T47D (cell line): ENCODE measurements at regions not wholly inside any gene's neighbourhood (a gene's known extent, or its start where the extent isn't known, plus 50 kb on each side); places are given as distances from the start of the nearest gene placed in this dataset.
"Not testable (repeated sequence)": the region's sequence is repeated elsewhere in the genome, so short reads cannot be mapped to it uniquely, and the experiment has no call there.

Experiments used
- DNase-seq, 2 experiments: peaks; one replicate each; pipeline versions ENCODE4 v3.0.0 to v3.0.0-alpha.2; 2011 to 2012; ENCODE audit warnings: low read depth in 1 of 2, low spot score in 1 of 2
- JUND ChIP-seq: IDR thresholded peaks from 2 replicates; pipeline ENCODE4 v1.6.1; 2012; ENCODE audit warnings: low read depth
- in situ Hi-C: cut with HindIII; loops from 2 replicates; pipeline ENCODE4 v1.10.0; 2016; ENCODE audit warnings: low sequenced_read_pairs, low pct_unique_long_range_greater_than_20kb

DNA sequence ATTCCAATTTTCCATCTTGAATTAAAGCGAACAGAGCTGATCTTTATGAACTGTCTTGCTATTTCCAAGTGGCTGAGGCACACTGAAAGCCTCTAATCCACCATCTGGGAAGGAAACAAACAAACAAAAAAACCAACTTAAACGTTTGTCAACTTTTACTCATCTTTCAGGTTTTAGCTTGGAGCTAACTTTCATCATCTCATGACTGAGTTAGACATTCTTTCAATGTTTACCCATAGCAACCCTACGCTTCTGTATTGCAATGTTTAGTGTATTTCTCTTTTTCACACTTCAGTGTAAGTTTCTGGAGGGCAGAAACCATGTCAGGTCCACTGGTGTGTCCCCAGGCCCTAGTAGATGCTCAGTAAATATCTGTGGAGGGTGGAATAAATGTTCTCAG, 343.8 kb downstream of the GBA3 start:
- in situ Hi-C loops: no loop called here
- DNase-seq: peak in 1 of 2 experiments; percentile 85
- TF ChIP-seq JUND: peak; percentile 56

GRCh38 chr4:23035521-23036056, 342.9 kb downstream of the GBA3 start:
- in situ Hi-C loops: no loop called here
- peak in 1 of 2 experiments; percentile 67 for DNase-seq
- TF ChIP-seq JUND: no peak

- TF ChIP-seq JUND: peak; percentile 17; the same call in 1 of the 2 replicates
- peak in 1 of 2 experiments; percentile 90 for DNase-seq
Measured at GRCh38 chr4:23034731-23035130, 342.0 kb downstream of the GBA3 start.

DNA sequence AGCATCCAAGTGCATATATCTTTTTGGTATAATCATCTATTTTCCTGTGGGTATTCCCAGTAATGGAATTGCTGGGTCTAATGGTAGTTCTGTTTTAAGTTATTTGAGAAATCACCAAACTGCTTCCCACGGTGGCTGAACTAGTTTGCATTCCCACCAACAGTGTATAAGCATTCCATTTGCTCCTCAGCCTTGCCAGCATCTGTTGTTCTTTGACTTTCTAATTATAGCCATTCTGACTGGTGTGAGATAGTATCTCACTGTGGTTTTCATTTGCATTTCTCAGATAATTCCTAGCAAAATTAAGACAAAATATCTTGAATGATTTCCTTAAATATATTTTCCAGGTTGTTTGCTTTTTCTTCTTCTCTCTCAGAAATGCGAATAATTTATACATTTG, 341.1 kb downstream of the GBA3 start:
- in situ Hi-C loops: no loop called here
- peak; percentile 70; the same call in 1 of the 2 replicates for TF ChIP-seq JUND
- DNase-seq: peak in 1 of 2 experiments; percentile 87

More at GRCh38 chr4:23034731-23035130, 342.0 kb downstream of the GBA3 start:
- in situ Hi-C loops: no loop called here

DNA sequence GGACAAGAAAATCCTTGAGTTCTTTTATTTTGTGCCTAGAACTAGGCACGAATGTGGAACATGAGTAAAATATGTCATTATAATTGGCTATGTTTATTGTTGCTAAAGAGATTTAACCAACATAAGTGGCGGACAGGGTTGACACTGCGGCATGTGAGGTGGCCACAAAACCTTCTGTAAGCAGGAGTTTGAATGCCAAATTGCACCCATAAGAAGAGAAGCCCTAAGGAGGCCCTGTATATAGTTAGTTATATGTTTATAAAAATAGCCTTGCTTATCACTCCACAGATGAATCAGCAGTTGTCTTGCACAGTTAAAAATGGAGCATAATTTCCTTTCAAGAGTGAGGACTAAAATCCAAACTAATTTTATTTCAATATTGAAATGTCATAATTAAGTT, 336.1 kb downstream of the GBA3 start:
- TF ChIP-seq JUND: no peak
- in situ Hi-C loops: no loop called here

DNA sequence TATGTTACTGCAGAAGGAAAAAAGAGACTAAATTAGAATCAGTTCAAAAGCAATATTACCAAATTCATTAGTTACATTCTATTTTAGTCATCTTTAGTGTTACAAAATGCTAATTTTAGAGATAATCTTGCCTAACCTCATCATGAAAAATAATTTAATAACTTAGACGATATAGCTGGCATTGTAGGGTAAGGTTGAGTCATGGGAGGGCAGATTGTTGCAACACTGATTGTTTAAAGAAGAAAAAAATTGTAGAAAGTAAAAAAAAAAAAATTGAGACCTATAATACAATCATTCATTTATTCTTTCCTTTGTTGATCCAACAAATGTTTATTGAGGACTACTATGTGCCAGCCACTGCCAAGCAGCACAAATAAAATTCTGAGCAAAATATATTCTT, 330.9 kb downstream of the GBA3 start:
- in situ Hi-C loops: no loop called here
- DNase-seq: no peak
- no peak for TF ChIP-seq JUND

More for the DNA sequence above, 336.1 kb downstream of the GBA3 start:
- DNase-seq: no peak

DNA sequence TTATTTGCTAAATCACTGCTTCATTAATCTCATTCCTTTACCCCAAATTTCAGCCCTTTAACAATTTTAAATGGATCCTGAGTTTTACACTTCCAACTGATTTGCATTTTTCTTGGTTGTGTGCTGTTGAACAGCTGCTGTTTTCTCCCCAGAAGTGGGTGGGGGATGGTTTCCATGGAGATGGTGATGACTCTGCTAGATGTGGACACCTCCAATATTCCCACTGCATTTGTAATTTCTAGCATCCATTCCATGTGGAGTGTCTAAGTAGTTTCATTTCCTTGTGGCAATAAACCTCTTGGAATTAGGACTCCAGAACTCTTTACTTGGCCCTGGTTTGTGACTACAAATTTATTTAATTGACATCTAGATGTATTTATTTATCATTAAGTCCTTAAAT, 330.4 kb downstream of the GBA3 start:
- in situ Hi-C loops: no loop called here
- DNase-seq: no peak
- TF ChIP-seq JUND: no peak

DNA sequence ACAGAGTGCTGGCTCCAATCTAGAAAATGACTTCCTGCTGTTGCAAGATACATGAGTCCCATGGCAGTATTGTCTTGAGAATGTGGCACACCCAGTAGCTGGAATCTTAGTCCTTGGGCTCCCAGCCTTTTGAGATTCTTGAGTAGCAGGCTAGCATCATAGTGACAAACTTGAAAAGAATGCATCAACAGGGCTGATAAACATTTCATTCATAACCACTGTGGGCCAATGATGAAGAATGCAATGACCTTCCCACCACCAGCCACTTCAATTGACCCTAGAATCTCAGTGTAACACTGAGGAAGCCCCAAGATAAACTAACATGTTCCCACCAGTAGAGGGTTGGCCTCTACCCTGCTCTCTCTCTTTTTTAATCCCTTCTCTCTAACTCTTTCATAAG, 329.3 kb downstream of the GBA3 start:
- TF ChIP-seq JUND: no peak
- in situ Hi-C loops: no loop called here
- peak in 1 of 2 experiments; percentile 57 for DNase-seq

DNA sequence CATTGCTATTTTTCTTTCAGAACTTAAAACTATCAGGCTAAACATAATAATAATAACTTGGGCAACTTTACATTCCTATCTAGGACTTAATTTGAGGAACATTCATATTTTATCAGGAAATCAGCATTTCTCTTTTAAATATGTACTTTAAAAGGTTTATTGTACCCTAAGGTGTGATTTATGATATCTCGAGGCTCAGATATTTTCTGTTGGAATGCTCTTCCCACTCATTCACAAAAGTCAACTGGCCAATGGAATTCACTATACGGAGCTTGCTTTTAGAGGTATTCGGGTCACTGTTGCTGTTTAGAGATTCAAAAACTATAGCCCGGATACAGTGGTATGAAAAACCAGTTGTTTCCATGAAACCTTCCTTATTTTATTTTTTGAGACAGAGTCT, 328.3 kb downstream of the GBA3 start:
- peak in 1 of 2 experiments; percentile 58 for DNase-seq
- peak; percentile 54; the same call in 1 of the 2 replicates for TF ChIP-seq JUND
- in situ Hi-C loops: no loop called here

GRCh38 chr4:23020399-23020798, 327.7 kb downstream of the GBA3 start:
- in situ Hi-C loops, DNase-seq: not testable (repeated sequence)

- no peak for TF ChIP-seq JUND
- in situ Hi-C loops: no loop called here
- no peak for DNase-seq
Measured at GRCh38 chr4:23016981-23017380, 324.2 kb downstream of the GBA3 start.

- in situ Hi-C loops: no loop called here
Measured at GRCh38 chr4:23015821-23016220, 323.1 kb downstream of the GBA3 start.

GRCh38 chr4:23009093-23009492, 316.4 kb downstream of the GBA3 start:
- no peak for DNase-seq
- in situ Hi-C loops: no loop called here
- no peak for TF ChIP-seq JUND

More at GRCh38 chr4:23015821-23016220, 323.1 kb downstream of the GBA3 start:
- no peak for TF ChIP-seq JUND
- DNase-seq: no peak

- no peak for DNase-seq
- in situ Hi-C loops: no loop called here
- no peak for TF ChIP-seq JUND
Measured at GRCh38 chr4:23006756-23007155, 314.0 kb downstream of the GBA3 start.
